B cell (primary cell): ENCODE measurements at regions not wholly inside any gene's neighbourhood (a gene's known extent, or its start where the extent isn't known, plus 50 kb on each side); places are given as distances from the start of the nearest gene placed in this dataset.

ENCODE experiments used
- CTCF ChIP-seq: fragments of 200-600 bp; IDR thresholded peaks from one replicate; pipeline ENCODE4 v1.8.0; 2022; ENCODE audit warnings: antibody characterized with exemption, mild to moderate bottlenecking
- EZH2 ChIP-seq: IDR thresholded peaks from 2 replicates; pipeline ENCODE4 v1.6.1; 2012; ENCODE audit warnings: borderline replicate concordance, low read depth, mild to moderate bottlenecking, moderate library complexity, low read length; ENCODE audit not compliant: insufficient read depth, poor library complexity, severe bottlenecking

- no peak for TF ChIP-seq CTCF
- TF ChIP-seq EZH2: no peak
These were observed 79.0 kb upstream of the EDA2R start for GRCh38 chrX:66717926-66718325.
